NK-92 (cell line): ENCODE measurements at regions not wholly inside any gene's neighbourhood (a gene's known extent, or its start where the extent isn't known, plus 50 kb on each side); places are given as distances from the start of the nearest gene placed in this dataset.
"Not testable (repeated sequence)": the region's sequence is repeated elsewhere in the genome, so short reads cannot be mapped to it uniquely, and the experiment has no call there.

ENCODE experiments used
- DNase-seq: peaks from one replicate; lab custom pipeline; 2025; ENCODE audit not compliant: unreplicated experiment; lab: John Stamatoyannopoulos, UW

GRCh38 chrX:39688219-39688575 lies 409.6 kb downstream of the BCOR start:
- DNase-seq, result no peak

- no peak for DNase-seq
Measured at GRCh38 chrX:39688576-39689375, 409.0 kb downstream of the BCOR start.

- no peak for DNase-seq
Measured at GRCh38 chrX:39689376-39690104, 408.2 kb downstream of the BCOR start.

GRCh38 chrX:39690541-39691415 lies 407.0 kb downstream of the BCOR start:
- DNase-seq, result no peak

- DNase-seq, result no peak
Measured at GRCh38 chrX:39691724-39692123, 406.0 kb downstream of the BCOR start.

- no peak for DNase-seq
Measured at GRCh38 chrX:39692796-39693195, 405.0 kb downstream of the BCOR start.

- no peak for DNase-seq
Measured at GRCh38 chrX:39693298-39693697, 404.5 kb downstream of the BCOR start.

GRCh38 chrX:39702636-39703035 lies 395.1 kb downstream of the BCOR start:
- not testable (repeated sequence) for DNase-seq

GRCh38 chrX:39703307-39703706 lies 394.5 kb downstream of the BCOR start:
- DNase-seq, result no peak

GRCh38 chrX:39704590-39704989 lies 393.2 kb downstream of the BCOR start:
- DNase-seq, result no peak

GRCh38 chrX:39705290-39705689 lies 392.5 kb downstream of the BCOR start:
- no peak for DNase-seq

- DNase-seq, result no peak
Measured at GRCh38 chrX:39709364-39709763, 388.4 kb downstream of the BCOR start.

GRCh38 chrX:39709812-39710211 lies 387.9 kb downstream of the BCOR start:
- DNase-seq, result no peak

GRCh38 chrX:39710776-39711175 lies 387.0 kb downstream of the BCOR start:
- no peak for DNase-seq

GRCh38 chrX:39714471-39714870 lies 383.3 kb downstream of the BCOR start:
- DNase-seq, result no peak

GRCh38 chrX:39716401-39716800 lies 381.4 kb downstream of the BCOR start:
- DNase-seq, result no peak

GRCh38 chrX:39716802-39717540 lies 380.8 kb downstream of the BCOR start:
- DNase-seq, result no peak

- DNase-seq, result no peak
Measured at GRCh38 chrX:39718981-39719380, 378.8 kb downstream of the BCOR start.

- no peak for DNase-seq
Measured at GRCh38 chrX:39720945-39721344, 376.8 kb downstream of the BCOR start.

GRCh38 chrX:39721566-39722279 lies 376.0 kb downstream of the BCOR start:
- no peak for DNase-seq
